ENCODE measurements at regions not wholly inside any gene's neighbourhood (a gene's known extent, or its start where the extent isn't known, plus 50 kb on each side); places are given as distances from the start of the nearest gene placed in this dataset.

DNA sequence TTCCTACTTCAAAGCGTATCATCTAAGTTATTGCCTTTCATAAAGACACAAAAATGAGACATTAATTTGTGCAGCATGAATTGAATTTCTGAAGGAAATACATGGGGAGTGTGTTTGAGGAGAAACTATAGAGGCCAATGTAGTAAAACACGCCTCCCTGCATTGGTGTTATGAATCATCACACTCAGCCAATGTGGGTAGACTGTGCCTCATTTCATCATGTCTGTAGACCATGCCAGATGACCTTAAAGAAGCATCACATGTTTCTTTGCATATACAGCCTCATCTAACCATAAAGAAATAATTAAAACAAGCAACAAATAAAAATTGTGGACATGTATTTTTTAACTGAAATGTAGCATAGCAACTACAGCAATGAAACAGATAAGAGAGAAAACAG is 486.0 kb upstream of the ADAMTS9 start (continued):
- TF ChIP-seq ZNF423 (CRISPR knock-in tag; IDR thresholded peaks at IDR 0.05) (no peak), ARID4B (CRISPR knock-in tag; IDR thresholded peaks at IDR 0.05; ENCODE audit: borderline replicate concordance) (no peak), ZNF219 (CRISPR knock-in tag; IDR thresholded peaks at IDR 0.05; ENCODE audit: borderline replicate concordance) (no peak), ETV6 (CRISPR knock-in tag; IDR thresholded peaks at IDR 0.05) (no peak), ATF3 (CRISPR knock-in tag; conservative IDR thresholded peaks at IDR 0.05) (no peak), PREB (CRISPR knock-in tag; IDR thresholded peaks at IDR 0.05; ENCODE audit: borderline replicate concordance) (no peak), ATF2 (CRISPR knock-in tag; IDR thresholded peaks at IDR 0.05; ENCODE audit: borderline replicate concordance, low read depth) (no peak), ZNF232 (CRISPR knock-in tag; IDR thresholded peaks at IDR 0.05) (no peak)
- TF ChIP-seq, protein P1, sequence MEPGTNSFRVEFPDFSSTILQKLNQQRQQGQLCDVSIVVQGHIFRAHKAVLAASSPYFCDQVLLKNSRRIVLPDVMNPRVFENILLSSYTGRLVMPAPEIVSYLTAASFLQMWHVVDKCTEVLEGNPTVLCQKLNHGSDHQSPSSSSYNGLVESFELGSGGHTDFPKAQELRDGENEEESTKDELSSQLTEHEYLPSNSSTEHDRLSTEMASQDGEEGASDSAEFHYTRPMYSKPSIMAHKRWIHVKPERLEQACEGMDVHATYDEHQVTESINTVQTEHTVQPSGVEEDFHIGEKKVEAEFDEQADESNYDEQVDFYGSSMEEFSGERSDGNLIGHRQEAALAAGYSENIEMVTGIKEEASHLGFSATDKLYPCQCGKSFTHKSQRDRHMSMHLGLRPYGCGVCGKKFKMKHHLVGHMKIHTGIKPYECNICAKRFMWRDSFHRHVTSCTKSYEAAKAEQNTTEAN (CRISPR knock-in tag; IDR thresholded peaks at IDR 0.05) = no peak

GRCh38 chr3:65172209-65172608 is 484.4 kb upstream of the ADAMTS9 start:
- DNase-seq (ENCODE audit: low spot score) = no peak
- ATAC-seq = no peak
- Mint-ChIP-seq H3K4me3 (no peak overlapping the region), H3K9me3 (no peaks in the 10 kb centered on the region), H3K27ac (no peak overlapping the region), H3K36me3 (no peaks in the 10 kb centered on the region), H3K27me3 (ENCODE audit: low read depth) (peaks cover 3% of the 10 kb centered on the region), H3K4me1 (peaks cover 3% of the 10 kb centered on the region)
- ChIA-PET POLR2A (no interaction called here), CTCF (no interaction called here)
- TF ChIP-seq, protein P2, sequence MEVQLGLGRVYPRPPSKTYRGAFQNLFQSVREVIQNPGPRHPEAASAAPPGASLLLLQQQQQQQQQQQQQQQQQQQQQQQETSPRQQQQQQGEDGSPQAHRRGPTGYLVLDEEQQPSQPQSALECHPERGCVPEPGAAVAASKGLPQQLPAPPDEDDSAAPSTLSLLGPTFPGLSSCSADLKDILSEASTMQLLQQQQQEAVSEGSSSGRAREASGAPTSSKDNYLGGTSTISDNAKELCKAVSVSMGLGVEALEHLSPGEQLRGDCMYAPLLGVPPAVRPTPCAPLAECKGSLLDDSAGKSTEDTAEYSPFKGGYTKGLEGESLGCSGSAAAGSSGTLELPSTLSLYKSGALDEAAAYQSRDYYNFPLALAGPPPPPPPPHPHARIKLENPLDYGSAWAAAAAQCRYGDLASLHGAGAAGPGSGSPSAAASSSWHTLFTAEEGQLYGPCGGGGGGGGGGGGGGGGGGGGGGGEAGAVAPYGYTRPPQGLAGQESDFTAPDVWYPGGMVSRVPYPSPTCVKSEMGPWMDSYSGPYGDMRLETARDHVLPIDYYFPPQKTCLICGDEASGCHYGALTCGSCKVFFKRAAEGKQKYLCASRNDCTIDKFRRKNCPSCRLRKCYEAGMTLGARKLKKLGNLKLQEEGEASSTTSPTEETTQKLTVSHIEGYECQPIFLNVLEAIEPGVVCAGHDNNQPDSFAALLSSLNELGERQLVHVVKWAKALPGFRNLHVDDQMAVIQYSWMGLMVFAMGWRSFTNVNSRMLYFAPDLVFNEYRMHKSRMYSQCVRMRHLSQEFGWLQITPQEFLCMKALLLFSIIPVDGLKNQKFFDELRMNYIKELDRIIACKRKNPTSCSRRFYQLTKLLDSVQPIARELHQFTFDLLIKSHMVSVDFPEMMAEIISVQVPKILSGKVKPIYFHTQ (CRISPR knock-in tag; IDR thresholded peaks at IDR 0.05) = no peak
- no peak for TF ChIP-seq KAT7 (CRISPR knock-in tag; IDR thresholded peaks at IDR 0.05; ENCODE audit: borderline replicate concordance)
- no peak for TF ChIP-seq E2F5 (CRISPR knock-in tag; IDR thresholded peaks at IDR 0.05)
- TF ChIP-seq, protein P3, sequence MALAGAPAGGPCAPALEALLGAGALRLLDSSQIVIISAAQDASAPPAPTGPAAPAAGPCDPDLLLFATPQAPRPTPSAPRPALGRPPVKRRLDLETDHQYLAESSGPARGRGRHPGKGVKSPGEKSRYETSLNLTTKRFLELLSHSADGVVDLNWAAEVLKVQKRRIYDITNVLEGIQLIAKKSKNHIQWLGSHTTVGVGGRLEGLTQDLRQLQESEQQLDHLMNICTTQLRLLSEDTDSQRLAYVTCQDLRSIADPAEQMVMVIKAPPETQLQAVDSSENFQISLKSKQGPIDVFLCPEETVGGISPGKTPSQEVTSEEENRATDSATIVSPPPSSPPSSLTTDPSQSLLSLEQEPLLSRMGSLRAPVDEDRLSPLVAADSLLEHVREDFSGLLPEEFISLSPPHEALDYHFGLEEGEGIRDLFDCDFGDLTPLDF (CRISPR knock-in tag; IDR thresholded peaks at IDR 0.05) = no peak
- TF ChIP-seq, protein P4, sequence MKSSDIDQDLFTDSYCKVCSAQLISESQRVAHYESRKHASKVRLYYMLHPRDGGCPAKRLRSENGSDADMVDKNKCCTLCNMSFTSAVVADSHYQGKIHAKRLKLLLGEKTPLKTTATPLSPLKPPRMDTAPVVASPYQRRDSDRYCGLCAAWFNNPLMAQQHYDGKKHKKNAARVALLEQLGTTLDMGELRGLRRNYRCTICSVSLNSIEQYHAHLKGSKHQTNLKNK (CRISPR knock-in tag; IDR thresholded peaks at IDR 0.05) = no peak
- no peak for TF ChIP-seq MXD4 (CRISPR knock-in tag; IDR thresholded peaks at IDR 0.05; ENCODE audit: borderline replicate concordance)
- no peak for TF ChIP-seq IRF1 (CRISPR knock-in tag; IDR thresholded peaks at IDR 0.05)
- TF ChIP-seq, protein P5, sequence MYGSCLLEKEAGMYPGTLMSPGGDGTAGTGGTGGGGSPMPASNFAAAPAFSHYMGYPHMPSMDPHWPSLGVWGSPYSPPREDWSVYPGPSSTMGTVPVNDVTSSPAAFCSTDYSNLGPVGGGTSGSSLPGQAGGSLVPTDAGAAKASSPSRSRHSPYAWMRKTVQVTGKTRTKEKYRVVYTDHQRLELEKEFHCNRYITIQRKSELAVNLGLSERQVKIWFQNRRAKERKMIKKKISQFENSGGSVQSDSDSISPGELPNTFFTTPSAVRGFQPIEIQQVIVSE (CRISPR knock-in tag; IDR thresholded peaks at IDR 0.05; ENCODE audit: borderline replicate concordance) = no peak
- TF ChIP-seq NFATC4 (CRISPR knock-in tag; IDR thresholded peaks at IDR 0.05) = no peak

Measured in WTC11 (cell line).